GM12878 (cell line): ENCODE measurements at regions not wholly inside any gene's neighbourhood (a gene's known extent, or its start where the extent isn't known, plus 50 kb on each side); places are given as distances from the start of the nearest gene placed in this dataset.

Experiments used
- BACH1 ChIP-seq: fragments of 450-650 bp; IDR thresholded peaks from 2 replicates; pipeline ENCODE4 v1.6.1; 2017; ENCODE audit warnings: mild to moderate bottlenecking, borderline replicate concordance
- CTCF ChIP-seq, 3 experiments: IDR thresholded peaks in 2 of 3; conservative IDR thresholded peaks in 1 of 3; 2 replicates each; pipeline ENCODE4 v1.5.1; 2011; ENCODE audit warnings: low read depth in 3 of 3, low read length in 3 of 3, mild to moderate bottlenecking in 3 of 3, control low read depth in 2 of 3, moderate library complexity in 2 of 3, inconsistent platforms in 1 of 3, mixed read lengths in 1 of 3; ENCODE audit not compliant: control insufficient read depth in 2 of 3, insufficient read depth in 1 of 3; ENCODE audit errors: extremely low read depth in 1 of 3
- ESRRA ChIP-seq: IDR thresholded peaks from 2 replicates; pipeline ENCODE4 v1.6.1; 2012; ENCODE audit warnings: mild to moderate bottlenecking, low read length, improper control_type of control experiment
- NFXL1 ChIP-seq: fragments of 450-650 bp; IDR thresholded peaks from 2 replicates; pipeline ENCODE4 v1.6.1; 2017; ENCODE audit warnings: antibody characterized with exemption, mild to moderate bottlenecking, borderline replicate concordance
- POLR2A ChIP-seq: IDR thresholded peaks from 2 replicates; pipeline ENCODE4 v1.6.1; 2011; ENCODE audit warnings: low read depth, mild to moderate bottlenecking, low read length
- POLR2AphosphoS2 ChIP-seq: IDR thresholded peaks from 2 replicates; pipeline ENCODE4 v1.6.1; 2011; ENCODE audit warnings: low read depth, mild to moderate bottlenecking, low read length, improper control_type of control experiment, moderate library complexity
- SIN3A ChIP-seq: IDR thresholded peaks from 2 replicates; pipeline ENCODE4 v1.6.1; 2012; ENCODE audit warnings: low read depth, low read length, improper control_type of control experiment
- TAF1 ChIP-seq: IDR thresholded peaks from 2 replicates; pipeline ENCODE4 v1.6.1; 2011; ENCODE audit warnings: mild to moderate bottlenecking, low read depth, low read length, borderline replicate concordance
- ZNF384 ChIP-seq: IDR thresholded peaks from 2 replicates; pipeline ENCODE4 v1.6.1; 2012; ENCODE audit warnings: low read depth, mild to moderate bottlenecking, low read length, improper control_type of control experiment, borderline replicate concordance

DNA sequence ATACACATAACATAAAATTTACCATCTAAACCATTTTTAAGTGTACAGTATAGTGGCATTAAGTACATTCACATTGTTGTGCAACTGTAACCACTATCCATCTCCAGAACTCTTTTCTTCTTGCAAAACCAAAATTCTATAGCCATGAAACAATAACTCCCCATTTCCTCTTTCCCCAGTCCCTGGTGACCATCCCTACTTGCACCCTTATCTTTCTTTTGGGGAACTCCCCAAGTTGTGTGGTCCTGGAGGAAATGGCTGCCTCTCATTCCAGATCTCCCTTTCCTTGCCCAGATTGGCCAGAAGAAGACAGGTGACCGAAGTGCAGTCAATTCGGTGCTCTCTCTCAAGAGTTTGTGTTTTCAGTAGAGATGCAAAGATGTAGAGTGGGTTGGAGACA, 389.6 kb upstream of the C1orf87 start:
- TF ChIP-seq NFXL1 (no peak), SIN3A (no peak), ESRRA (no peak), POLR2A (no peak), TAF1 (no peak), ZNF384 (no peak), POLR2AphosphoS2 (no peak), CTCF (IDR thresholded peaks at IDR 0.05 in 2 of 3, conservative IDR thresholded peaks at IDR 0.05 in 1 of 3; ENCODE audit: control insufficient read depth in 2 of 3, extremely low read depth in 1 of 3, insufficient read depth in 1 of 3, low read depth in 3 of 3, low read length in 3 of 3) (no peak), BACH1 (no peak)
